ENCODE measurements at regions not wholly inside any gene's neighbourhood (a gene's known extent, or its start where the extent isn't known, plus 50 kb on each side); places are given as distances from the start of the nearest gene placed in this dataset.

- Histone ChIP-seq H3K4me2 (ENCODE audit: low read length) (no peak overlapping the region), H3K27me3 (ENCODE audit: low read length) (no peaks in the 10 kb centered on the region), H3F3A (ENCODE audit: low read length, unreplicated experiment) (no peaks in the 10 kb centered on the region), H3K27ac (ENCODE audit: low read length) (no peak overlapping the region), H3K4me3 (ENCODE audit: low read length) (no peak overlapping the region), H3K4me1 (ENCODE audit: insufficient read depth, low read length) (peaks cover 10% of the 10 kb centered on the region), H3K9me3 (ENCODE audit: low read length) (0 out of 2 replicates have a peak, but pooled peaks cover 7% of the 10 kb centered on the region), H3K79me2 (ENCODE audit: low read length) (no peaks in the 10 kb centered on the region), H3K9me2 (replicated peaks; ENCODE audit: low read length) (no peaks in the 10 kb centered on the region), H3K36me3 (ENCODE audit: low read depth, low read length) (no peaks in the 10 kb centered on the region), H3K9ac (ENCODE audit: low read length) (no peak overlapping the region), H4K20me1 (ENCODE audit: low read length) (no peaks in the 10 kb centered on the region), H2AFZ (ENCODE audit: low read length) (no peak overlapping the region)
- DNase-seq (no peak), ATAC-seq (no peak)
- intact Hi-C loops (cut with micrococcal nuclease): no loop called here
- no TSS peak for BruUV-seq (replicated peaks)
- ChIA-PET CTCF (no interaction called here), POLR2A (ENCODE audit: unreplicated experiment) (no interaction called here)
- TF ChIP-seq EZH2 (IDR thresholded peaks at IDR 0.05; ENCODE audit: low read length, unreplicated experiment) (no peak), CTCF (conservative IDR thresholded peaks at IDR 0.05; ENCODE audit: low read depth, low read length) (no peak), EZH2phosphoT487 (IDR thresholded peaks at IDR 0.05; ENCODE audit: borderline replicate concordance, low read length) (no peak)
Observed at GRCh38 chr15:46121441-46121840, 486.6 kb downstream of the SQOR start.

GRCh38 chr15:46126581-46126980 lies 491.8 kb downstream of the SQOR start:
- DNase-seq (peak; percentile 78), ATAC-seq (peak; percentile 36)
- Histone ChIP-seq H3K36me3 (ENCODE audit: low read depth, low read length) (no peaks in the 10 kb centered on the region), H3F3A (ENCODE audit: low read length, unreplicated experiment) (peaks cover 6% of the 10 kb centered on the region), H2AFZ (ENCODE audit: low read length) (peak overlapping the region; percentile 46), H3K4me3 (ENCODE audit: low read length) (peak overlapping the region; percentile 51), H3K27ac (ENCODE audit: low read length) (peak overlapping the region; percentile 100), H3K4me1 (ENCODE audit: insufficient read depth, low read length) (peaks cover 30% of the 10 kb centered on the region), H3K4me2 (ENCODE audit: low read length) (peak overlapping the region; percentile 62), H4K20me1 (ENCODE audit: low read length) (no peaks in the 10 kb centered on the region), H3K27me3 (ENCODE audit: low read length) (no peaks in the 10 kb centered on the region), H3K9ac (ENCODE audit: low read length) (peak overlapping the region; percentile 89), H3K9me2 (replicated peaks; ENCODE audit: low read length) (no peaks in the 10 kb centered on the region), H3K9me3 (ENCODE audit: low read length) (0 out of 2 replicates have a peak, but pooled peaks cover 7% of the 10 kb centered on the region), H3K79me2 (ENCODE audit: low read length) (no peaks in the 10 kb centered on the region)
- ChIA-PET CTCF (no interaction called here), POLR2A (ENCODE audit: unreplicated experiment) (no interaction called here)
- no peak for TF ChIP-seq EZH2phosphoT487 (IDR thresholded peaks at IDR 0.05; ENCODE audit: borderline replicate concordance, low read length)
- no peak for TF ChIP-seq CTCF (conservative IDR thresholded peaks at IDR 0.05; ENCODE audit: low read depth, low read length)
- no peak for TF ChIP-seq EZH2 (IDR thresholded peaks at IDR 0.05; ENCODE audit: low read length, unreplicated experiment)
- BruUV-seq (replicated peaks): no TSS peak
- intact Hi-C loops (cut with micrococcal nuclease): loop anchor here (5.0 kb wide), 3 partner anchors 39 to 484 kb away; no protein-coding TSS in a partner anchor

- no peaks in the 10 kb centered on the region for H4K20me1 ChIP-seq (ENCODE audit: low read length)
- no peaks in the 10 kb centered on the region for H3K27me3 ChIP-seq (ENCODE audit: low read length)
- peak; percentile 88 for ATAC-seq
- TF ChIP-seq EZH2 (IDR thresholded peaks at IDR 0.05; ENCODE audit: low read length, unreplicated experiment) (no peak), CTCF (conservative IDR thresholded peaks at IDR 0.05; ENCODE audit: low read depth, low read length) (no peak), EZH2phosphoT487 (IDR thresholded peaks at IDR 0.05; ENCODE audit: borderline replicate concordance, low read length) (no peak)
- H2AFZ ChIP-seq (ENCODE audit: low read length): 0 out of 2 replicates have a peak overlapping the region, but pooled peaks have one; percentile 46
- H3K4me2 ChIP-seq (ENCODE audit: low read length): peak overlapping the region; percentile 62
- no peaks in the 10 kb centered on the region for H3K79me2 ChIP-seq (ENCODE audit: low read length)
- BruUV-seq (replicated peaks): no TSS peak
- H3K9ac ChIP-seq (ENCODE audit: low read length): peak overlapping the region; percentile 89
- no peaks in the 10 kb centered on the region for H3K9me2 ChIP-seq (replicated peaks; ENCODE audit: low read length)
- POLR2A ChIA-PET (ENCODE audit: unreplicated experiment): no interaction called here
- H3K4me3 ChIP-seq (ENCODE audit: low read length): peak overlapping the region; percentile 51
- intact Hi-C loops (cut with micrococcal nuclease): loop anchor here (5.0 kb wide), 3 partner anchors 40 to 485 kb away; no protein-coding TSS in a partner anchor
- H3K9me3 ChIP-seq (ENCODE audit: low read length): 0 out of 2 replicates have a peak, but pooled peaks cover 7% of the 10 kb centered on the region
- peaks cover 6% of the 10 kb centered on the region for H3F3A ChIP-seq (ENCODE audit: low read length, unreplicated experiment)
- DNase-seq: peak; percentile 90
- peak overlapping the region; percentile 100 for H3K27ac ChIP-seq (ENCODE audit: low read length)
- no peaks in the 10 kb centered on the region for H3K36me3 ChIP-seq (ENCODE audit: low read depth, low read length)
- CTCF ChIA-PET: no interaction called here
- H3K4me1 ChIP-seq (ENCODE audit: insufficient read depth, low read length): peaks cover 30% of the 10 kb centered on the region
Observed at GRCh38 chr15:46127361-46127874, 492.6 kb downstream of the SQOR start.

Data from PC-3 (cell line).